Heart left ventricle (tissue), 13 donors: ENCODE measurements at regions not wholly inside any gene's neighbourhood (a gene's known extent, or its start where the extent isn't known, plus 50 kb on each side); places are given as distances from the start of the nearest gene placed in this dataset.
"Not testable (repeated sequence)": the region's sequence is repeated elsewhere in the genome, so short reads cannot be mapped to it uniquely, and the experiment has no call there.

Experiments
- CTCF ChIP-seq, 12 donors: fragments of 200-600 bp; sonication (generic) in 4 of 12; IDR thresholded peaks; one replicate each; pipeline versions ENCODE4 v1.5.0 to v1.8.0; 2018 to 2022; ENCODE audit warnings: antibody characterized with exemption in 12 of 12, mild to moderate bottlenecking in 5 of 12
- POLR2A ChIP-seq, 2 donors: fragments of 450-650 bp; IDR thresholded peaks; one replicate each; pipeline ENCODE4 v1.6.1; 2017; ENCODE audit warnings: antibody characterized with exemption in 2 of 2, mild to moderate bottlenecking in 2 of 2, moderate library complexity in 2 of 2
- donor health status: ischemic (EF 13 %, LVEDD 7.1; RV severe dilation, severe dysfunction).
- donor health status: DM: no; HTN: yes; CAD: no.
- donor health status: DM: no; HTN: no; CAD: no.
- donor health status: ischemic (EF 25% LVEDD 6.9; RV normal size, moderate dysfunction).
- donor health status: ischemic (EF 25% LVEDD 5.7; RV mildly dilated, moderate dysfunction).
- donor health status: ischemic (EF 35%, LVEDD 5.7; RV mildly dilated, moderate dysfunction).
- donor health status: nonischemic (EF 11% LVEDD 7.7; RV severe dilation, severe dysfunction).
- donor health status: DM: yes; HTN: yes; CAD: no.
- donor health status: PGD.
- donor health status: ischemic (EF 29% LVEDD 5.4; RV normal size, mild dysfunction).
- donor health status: nonischemic (EF 23%, LVEDD 6.1; RV moderate dilation, normal function).

DNA sequence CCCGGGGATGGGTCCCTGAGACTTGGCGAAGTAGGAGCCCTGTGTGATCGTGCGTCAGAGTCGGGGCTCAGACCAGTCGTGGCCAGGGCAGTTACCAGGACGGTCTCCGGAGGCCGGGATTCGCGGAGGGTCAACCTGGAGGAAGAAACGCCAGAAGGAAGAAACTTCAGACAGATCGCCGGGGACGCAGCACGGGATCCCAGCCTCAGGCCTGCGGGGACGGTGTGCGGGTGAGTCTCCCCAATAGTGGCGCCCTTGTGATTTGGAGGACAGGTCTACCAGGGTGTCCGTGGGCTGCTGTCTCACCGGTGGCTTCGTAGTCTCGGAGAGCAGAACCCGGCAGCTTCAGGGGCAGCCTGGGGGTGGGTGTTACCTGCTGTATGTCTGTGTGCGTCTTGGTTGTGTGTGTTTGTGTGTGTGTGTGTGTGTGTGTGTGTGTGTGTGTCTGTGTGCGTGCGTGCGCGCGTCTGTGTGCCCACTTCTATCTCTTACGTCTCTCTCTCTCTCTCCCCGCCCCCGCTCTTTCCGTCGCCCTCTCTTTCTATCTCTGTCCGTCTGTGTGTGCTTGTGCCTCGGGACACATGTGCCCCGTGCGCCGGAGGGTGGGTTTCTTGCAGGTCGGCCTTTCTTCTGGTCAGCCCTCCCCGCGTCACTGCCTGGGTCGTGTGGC is 1406.4 kb upstream of the PCDH10 start:
- TF ChIP-seq CTCF, POLR2A (IDR thresholded peaks at IDR 0.05): not testable (repeated sequence)
